ENCODE measurements at regions not wholly inside any gene's neighbourhood (a gene's known extent, or its start where the extent isn't known, plus 50 kb on each side); places are given as distances from the start of the nearest gene placed in this dataset.

DNA sequence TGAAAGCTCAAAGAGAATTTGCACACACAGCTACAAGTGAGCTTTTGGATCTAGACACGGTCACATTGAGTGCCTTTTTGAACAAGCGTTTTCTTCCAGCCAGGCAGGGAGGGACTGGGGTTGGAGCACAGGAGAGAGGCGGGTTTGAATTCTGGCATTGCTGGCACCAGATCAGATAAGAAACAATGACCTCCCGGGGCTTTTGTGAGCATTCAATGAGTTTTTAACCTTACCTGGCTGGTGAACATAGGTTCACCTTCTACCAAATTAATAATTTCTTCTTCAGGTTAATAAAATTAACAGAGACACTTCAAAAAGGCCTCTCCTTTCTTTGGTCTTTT is 312.9 kb upstream of the MSX2 start (continued):
- no peak for TF ChIP-seq RFX5 (IDR thresholded peaks at IDR 0.05; ENCODE audit: borderline replicate concordance, low read depth, low read length)
- TF ChIP-seq, protein P1, sequence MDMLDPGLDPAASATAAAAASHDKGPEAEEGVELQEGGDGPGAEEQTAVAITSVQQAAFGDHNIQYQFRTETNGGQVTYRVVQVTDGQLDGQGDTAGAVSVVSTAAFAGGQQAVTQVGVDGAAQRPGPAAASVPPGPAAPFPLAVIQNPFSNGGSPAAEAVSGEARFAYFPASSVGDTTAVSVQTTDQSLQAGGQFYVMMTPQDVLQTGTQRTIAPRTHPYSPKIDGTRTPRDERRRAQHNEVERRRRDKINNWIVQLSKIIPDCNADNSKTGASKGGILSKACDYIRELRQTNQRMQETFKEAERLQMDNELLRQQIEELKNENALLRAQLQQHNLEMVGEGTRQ (IDR thresholded peaks at IDR 0.05; ENCODE audit: low read length): no peak
